ENCODE measurements at regions not wholly inside any gene's neighbourhood (a gene's known extent, or its start where the extent isn't known, plus 50 kb on each side); places are given as distances from the start of the nearest gene placed in this dataset.

DNA sequence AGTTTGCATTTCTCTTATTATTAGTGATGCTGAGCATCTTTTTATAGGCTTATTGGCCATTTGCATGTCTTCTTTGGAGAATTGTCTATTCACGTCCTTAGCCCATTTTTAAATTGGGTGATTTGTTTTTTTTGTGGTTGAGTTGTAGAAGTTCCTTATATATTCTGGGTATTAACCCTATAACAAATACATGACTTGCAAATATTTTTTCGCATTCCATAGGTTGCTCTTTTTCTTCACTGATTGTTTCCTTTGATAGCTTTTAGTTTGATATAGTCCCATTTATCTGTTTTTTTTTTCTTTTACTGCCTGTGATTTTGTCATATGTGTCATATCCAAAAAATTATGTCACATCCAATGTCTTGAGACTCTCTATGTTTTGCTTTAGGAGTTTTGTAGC lies 243.6 kb downstream of the GPD2 start:
- no peaks in the 10 kb centered on the region for H3K27me3 ChIP-seq (ENCODE audit: control insufficient read depth in 3 of 3, insufficient read depth in 3 of 3, low read length in 2 of 3)
- ATAC-seq (ENCODE audit: insufficient read depth, low FRiP score) (no peak), DNase-seq (no peak)
- no peak for TF ChIP-seq CTCF (IDR thresholded peaks at IDR 0.05; ENCODE audit: control extremely low read depth, extremely low read depth)
- no peaks in the 10 kb centered on the region for H3K9me3 ChIP-seq (ENCODE audit: control insufficient read depth in 4 of 4, insufficient read depth in 3 of 4, low read length in 3 of 4)
- H3K36me3 ChIP-seq (ENCODE audit: control insufficient read depth in 4 of 4, insufficient read depth in 4 of 4, low read length in 4 of 4): no peaks in the 10 kb centered on the region
- H3K4me1 ChIP-seq (ENCODE audit: control insufficient read depth in 5 of 5, insufficient read depth in 5 of 5, low read length in 5 of 5): peaks cover 0 to 4% (median 0%) of the 10 kb centered on the region in 5 donors
- 93 to 94% methylated on average over 2 of the region's 2 CpGs for WGBS, 2 donors
- H3K4me3 ChIP-seq: no peak overlapping the region
- no peak overlapping the region for H3K9ac ChIP-seq (ENCODE audit: insufficient read depth in 1 of 2, low read length in 2 of 2)
- no peak overlapping the region for H3K27ac ChIP-seq (ENCODE audit: low read depth in 1 of 2, low read length in 1 of 2)

DNA sequence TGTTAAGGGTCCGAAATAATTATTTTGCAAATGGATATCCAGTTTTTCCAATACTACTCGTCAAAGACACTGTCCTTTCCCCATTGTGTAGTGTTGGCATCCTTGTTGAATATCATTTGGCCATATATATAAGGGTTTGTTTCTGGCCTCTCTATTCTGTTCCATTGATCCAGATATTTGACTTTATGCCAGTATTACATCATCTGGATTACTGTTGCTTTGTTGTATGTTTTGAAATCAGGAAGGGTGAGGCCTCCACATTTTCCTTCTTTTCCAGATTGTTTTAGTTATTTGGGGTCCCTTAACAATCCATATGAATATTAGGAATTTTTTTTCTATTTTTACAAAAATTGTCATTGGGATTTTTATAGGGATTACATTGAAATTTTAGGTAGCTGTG lies 244.1 kb downstream of the GPD2 start:
- WGBS, 2 donors: 90 to 93% methylated on average over 2 of the region's 2 CpGs
- no peaks in the 10 kb centered on the region for H3K36me3 ChIP-seq (ENCODE audit: control insufficient read depth in 4 of 4, insufficient read depth in 4 of 4, low read length in 4 of 4)

DNA sequence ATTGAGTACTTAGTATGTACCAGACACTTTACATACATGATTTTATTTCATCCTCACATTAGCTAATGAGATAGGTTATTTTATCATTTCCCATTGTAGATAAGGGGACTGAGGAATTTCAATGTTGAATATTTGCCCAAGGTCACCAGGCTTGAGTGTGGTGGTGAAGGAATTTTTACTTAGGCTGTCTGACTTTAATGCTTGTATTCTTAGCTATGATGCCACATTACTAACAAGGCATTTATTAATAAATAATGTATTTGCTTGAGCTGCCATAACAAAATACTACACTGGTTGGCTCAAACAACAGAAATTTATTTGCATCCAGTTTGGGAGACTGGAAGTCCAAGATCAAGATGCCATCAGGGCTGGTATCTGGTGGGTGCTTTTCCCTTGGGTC lies 250.9 kb downstream of the GPD2 start:
- TF ChIP-seq CTCF (IDR thresholded peaks at IDR 0.05; ENCODE audit: control extremely low read depth, extremely low read depth): no peak
- H3K36me3 ChIP-seq (ENCODE audit: control insufficient read depth in 4 of 4, insufficient read depth in 4 of 4, low read length in 4 of 4): no peaks in the 10 kb centered on the region
- ATAC-seq (ENCODE audit: insufficient read depth, low FRiP score): no peak

More for the DNA sequence above, 244.1 kb downstream of the GPD2 start:
- Histone ChIP-seq H3K4me1 (ENCODE audit: control insufficient read depth in 5 of 5, insufficient read depth in 5 of 5, low read length in 5 of 5) (peaks cover 0 to 4% (median 0%) of the 10 kb centered on the region in 5 donors), H3K4me3 (no peak overlapping the region), H3K9ac (ENCODE audit: insufficient read depth in 1 of 2, low read length in 2 of 2) (no peak overlapping the region), H3K27ac (ENCODE audit: low read depth in 1 of 2, low read length in 1 of 2) (no peak overlapping the region), H3K9me3 (ENCODE audit: control insufficient read depth in 4 of 4, insufficient read depth in 3 of 4, low read length in 3 of 4) (no peaks in the 10 kb centered on the region), H3K27me3 (ENCODE audit: control insufficient read depth in 3 of 3, insufficient read depth in 3 of 3, low read length in 2 of 3) (no peaks in the 10 kb centered on the region)
- no peak for TF ChIP-seq CTCF (IDR thresholded peaks at IDR 0.05; ENCODE audit: control extremely low read depth, extremely low read depth)
- no peak for ATAC-seq (ENCODE audit: insufficient read depth, low FRiP score)
- DNase-seq: no peak

DNA sequence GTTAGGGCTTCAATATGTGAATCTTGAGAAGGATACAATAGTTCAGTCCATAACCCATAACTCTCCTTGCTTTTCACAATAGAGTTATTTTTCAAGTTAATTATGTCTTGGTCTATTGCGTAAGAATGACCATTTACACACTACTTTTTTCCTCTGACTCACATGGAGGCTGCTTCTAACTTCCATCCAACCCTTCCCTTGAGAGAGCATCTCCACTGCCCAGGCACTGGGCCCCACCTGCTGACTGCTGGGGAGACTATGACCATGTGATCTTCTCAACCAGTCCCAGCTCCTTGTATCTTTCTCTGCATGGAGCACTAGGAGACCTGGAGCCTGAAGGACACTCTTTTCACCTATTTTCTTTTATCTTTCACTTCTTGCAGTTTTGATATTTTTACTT lies 251.5 kb downstream of the GPD2 start:
- Histone ChIP-seq H3K9ac (ENCODE audit: insufficient read depth in 1 of 2, low read length in 2 of 2) (no peak overlapping the region), H3K27ac (ENCODE audit: low read depth in 1 of 2, low read length in 1 of 2) (no peak overlapping the region), H3K27me3 (ENCODE audit: control insufficient read depth in 3 of 3, insufficient read depth in 3 of 3, low read length in 2 of 3) (no peaks in the 10 kb centered on the region), H3K4me1 (ENCODE audit: control insufficient read depth in 5 of 5, insufficient read depth in 5 of 5, low read length in 5 of 5) (peaks cover 0 to 4% (median 0%) of the 10 kb centered on the region in 5 donors), H3K4me3 (no peak overlapping the region), H3K36me3 (ENCODE audit: control insufficient read depth in 4 of 4, insufficient read depth in 4 of 4, low read length in 4 of 4) (no peaks in the 10 kb centered on the region), H3K9me3 (ENCODE audit: control insufficient read depth in 4 of 4, insufficient read depth in 3 of 4, low read length in 3 of 4) (peaks cover 0 to 2% (median 0%) of the 10 kb centered on the region in 4 donors)
- TF ChIP-seq CTCF (IDR thresholded peaks at IDR 0.05; ENCODE audit: control extremely low read depth, extremely low read depth): no peak
- ATAC-seq (ENCODE audit: insufficient read depth, low FRiP score) (no peak), DNase-seq (no peak)
- WGBS, 2 donors: 96 to 98% methylated on average over 1 of the region's 1 CpG

More for the DNA sequence above, 250.9 kb downstream of the GPD2 start:
- H3K4me1 ChIP-seq (ENCODE audit: control insufficient read depth in 5 of 5, insufficient read depth in 5 of 5, low read length in 5 of 5): peaks cover 0 to 4% (median 0%) of the 10 kb centered on the region in 5 donors
- H3K4me3 ChIP-seq: no peak overlapping the region
- H3K9me3 ChIP-seq (ENCODE audit: control insufficient read depth in 4 of 4, insufficient read depth in 3 of 4, low read length in 3 of 4): peaks cover 0 to 2% (median 0%) of the 10 kb centered on the region in 4 donors
- no peak for DNase-seq
- no peak overlapping the region for H3K27ac ChIP-seq (ENCODE audit: low read depth in 1 of 2, low read length in 1 of 2)
- H3K9ac ChIP-seq (ENCODE audit: insufficient read depth in 1 of 2, low read length in 2 of 2): no peak overlapping the region
- no peaks in the 10 kb centered on the region for H3K27me3 ChIP-seq (ENCODE audit: control insufficient read depth in 3 of 3, insufficient read depth in 3 of 3, low read length in 2 of 3)

Measured in lung (tissue), 11 donors.